GM19438 (cell line): ENCODE measurements at regions not wholly inside any gene's neighbourhood (a gene's known extent, or its start where the extent isn't known, plus 50 kb on each side); places are given as distances from the start of the nearest gene placed in this dataset.
A peak's percentile ranks its signal among the peaks of the same experiment; 100 is the strongest.
"Not testable (repeated sequence)": the region's sequence is repeated elsewhere in the genome, so short reads cannot be mapped to it uniquely, and the experiment has no call there.

Source experiments
- ATAC-seq: cut with Tn5 transposase; IDR thresholded peaks from one replicate; pipeline ENCODE4 v1.9.1; 2021; ENCODE audit warnings: low read depth; ENCODE audit not compliant: unreplicated experiment

- no peak for ATAC-seq
These were observed 329.8 kb upstream of the MIR17HG start for GRCh38 chr13:91017669-91018053.

- no peak for ATAC-seq
These were observed 326.9 kb upstream of the MIR17HG start for GRCh38 chr13:91020461-91021034.

- ATAC-seq, result no peak
These were observed 323.2 kb upstream of the MIR17HG start for GRCh38 chr13:91024157-91024792.

- no peak for ATAC-seq
These were observed 322.0 kb upstream of the MIR17HG start for GRCh38 chr13:91025442-91025841.

GRCh38 chr13:91031508-91031907 lies 316.0 kb upstream of the MIR17HG start:
- no peak for ATAC-seq

GRCh38 chr13:91032104-91032503 lies 315.4 kb upstream of the MIR17HG start:
- ATAC-seq, result no peak

GRCh38 chr13:91036886-91037285 lies 310.6 kb upstream of the MIR17HG start:
- no peak for ATAC-seq

GRCh38 chr13:91042870-91043269 lies 304.6 kb upstream of the MIR17HG start:
- no peak for ATAC-seq

GRCh38 chr13:91045351-91046034 lies 302.0 kb upstream of the MIR17HG start:
- ATAC-seq, result no peak

GRCh38 chr13:91046715-91047327 lies 300.7 kb upstream of the MIR17HG start:
- ATAC-seq, result no peak

- no peak for ATAC-seq
These were observed 296.5 kb upstream of the MIR17HG start for GRCh38 chr13:91050970-91051369.

GRCh38 chr13:91052876-91053275 lies 294.6 kb upstream of the MIR17HG start:
- ATAC-seq, result no peak

GRCh38 chr13:91053318-91054065 lies 294.0 kb upstream of the MIR17HG start:
- ATAC-seq, result no peak

GRCh38 chr13:91054902-91055301 lies 292.6 kb upstream of the MIR17HG start:
- ATAC-seq, result no peak

GRCh38 chr13:91056746-91057145 lies 290.7 kb upstream of the MIR17HG start:
- ATAC-seq, result peak; percentile 83

GRCh38 chr13:91057507-91057906 lies 290.0 kb upstream of the MIR17HG start:
- not testable (repeated sequence) for ATAC-seq

GRCh38 chr13:91058066-91058465 lies 289.4 kb upstream of the MIR17HG start:
- ATAC-seq, result no peak

GRCh38 chr13:91058919-91059318 lies 288.6 kb upstream of the MIR17HG start:
- ATAC-seq, result no peak

GRCh38 chr13:91066745-91067144 lies 280.7 kb upstream of the MIR17HG start:
- ATAC-seq, result no peak

GRCh38 chr13:91072486-91072885 lies 275.0 kb upstream of the MIR17HG start:
- no peak for ATAC-seq

GRCh38 chr13:91074091-91074490 lies 273.4 kb upstream of the MIR17HG start:
- no peak for ATAC-seq
